ENCODE measurements at regions not wholly inside any gene's neighbourhood (a gene's known extent, or its start where the extent isn't known, plus 50 kb on each side); places are given as distances from the start of the nearest gene placed in this dataset.
A peak's percentile ranks its signal among the peaks of the same experiment; 100 is the strongest.

GRCh38 chr2:200184748-200185627, 121.5 kb upstream of the SPATS2L start:
- DNase-seq (ENCODE audit: low spot score) (no peak), ATAC-seq (no peak)
- no peaks in the 10 kb centered on the region for H3F3A ChIP-seq (replicated peaks; ENCODE audit: low read depth)
- no peaks in the 10 kb centered on the region for H3K27me3 ChIP-seq (ENCODE audit: insufficient read depth)
- Mint-ChIP-seq H3K4me3 (no peak overlapping the region), H3K36me3 (ENCODE audit: low read depth) (peaks cover 3% of the 10 kb centered on the region; the same call in 2 of the 3 replicates), H3K9me3 (peaks cover 4% of the 10 kb centered on the region), H3K4me1 (peaks cover 15% of the 10 kb centered on the region), H3K27me3 (ENCODE audit: insufficient read depth, low read depth, poor library complexity) (peaks cover 7% of the 10 kb centered on the region), H3K27ac (no peak overlapping the region)
- H2AFZ ChIP-seq: peak overlapping the region; percentile 69
- no peak overlapping the region for H3K27ac ChIP-seq (ENCODE audit: low read depth)
- no peak overlapping the region for H3K4me2 ChIP-seq
- H3K4me1 ChIP-seq (ENCODE audit: insufficient read depth): peaks cover 15% of the 10 kb centered on the region
- peaks cover 14% of the 10 kb centered on the region for H3K9me2 ChIP-seq (ENCODE audit: insufficient read depth)
- H3K79me2 ChIP-seq (replicated peaks; ENCODE audit: insufficient read depth): no peaks in the 10 kb centered on the region
- 0 out of 2 replicates have a peak, but pooled peaks cover 7% of the 10 kb centered on the region for H3K36me3 ChIP-seq (ENCODE audit: insufficient read depth)
- TF ChIP-seq CREB1 (CRISPR knock-in tag; IDR thresholded peaks at IDR 0.05; ENCODE audit: low read depth): no peak
- no peak for TF ChIP-seq STAT1 (IDR thresholded peaks at IDR 0.05; ENCODE audit: unreplicated experiment)
- TF ChIP-seq, protein P1, sequence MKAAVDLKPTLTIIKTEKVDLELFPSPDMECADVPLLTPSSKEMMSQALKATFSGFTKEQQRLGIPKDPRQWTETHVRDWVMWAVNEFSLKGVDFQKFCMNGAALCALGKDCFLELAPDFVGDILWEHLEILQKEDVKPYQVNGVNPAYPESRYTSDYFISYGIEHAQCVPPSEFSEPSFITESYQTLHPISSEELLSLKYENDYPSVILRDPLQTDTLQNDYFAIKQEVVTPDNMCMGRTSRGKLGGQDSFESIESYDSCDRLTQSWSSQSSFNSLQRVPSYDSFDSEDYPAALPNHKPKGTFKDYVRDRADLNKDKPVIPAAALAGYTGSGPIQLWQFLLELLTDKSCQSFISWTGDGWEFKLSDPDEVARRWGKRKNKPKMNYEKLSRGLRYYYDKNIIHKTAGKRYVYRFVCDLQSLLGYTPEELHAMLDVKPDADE (IDR thresholded peaks at IDR 0.05): no peak
- no peak for TF ChIP-seq EZH2 (IDR thresholded peaks at IDR 0.05; ENCODE audit: low read depth, unreplicated experiment)
- TF ChIP-seq EZH2phosphoT487 (IDR thresholded peaks at IDR 0.05; ENCODE audit: unreplicated experiment): no peak
- H4K20me1 ChIP-seq (replicated peaks; ENCODE audit: insufficient read depth): no peaks in the 10 kb centered on the region
- H3K4me3 ChIP-seq: no peak overlapping the region

DNA sequence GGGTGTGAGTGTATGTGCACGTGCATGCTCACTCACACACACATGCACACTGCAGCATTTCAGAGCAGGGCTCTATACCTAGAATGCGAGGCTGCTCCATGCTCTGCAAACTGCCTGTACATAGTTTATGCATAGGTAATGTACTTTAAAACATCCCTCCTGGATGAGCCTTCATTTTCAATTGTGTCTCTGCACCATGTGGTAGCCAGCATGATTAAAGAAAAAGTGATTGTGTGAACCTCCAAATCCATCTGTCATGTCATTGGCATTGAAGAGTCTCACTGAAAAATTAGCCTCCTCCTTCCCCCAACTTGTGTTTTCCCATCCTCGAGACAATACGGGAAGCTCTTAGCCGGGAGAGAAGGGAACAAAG, 120.9 kb upstream of the SPATS2L start:
- no peak for ATAC-seq
- peaks cover 4% of the 10 kb centered on the region for H3K27me3 Mint-ChIP-seq (ENCODE audit: insufficient read depth, low read depth, poor library complexity)
- H3K27ac ChIP-seq (ENCODE audit: low read depth): no peak overlapping the region
- peaks cover 15% of the 10 kb centered on the region for H3K4me1 Mint-ChIP-seq
- TF ChIP-seq NANOG (IDR thresholded peaks at IDR 0.05; ENCODE audit: borderline replicate concordance): no peak
- TF ChIP-seq CTCF (conservative IDR thresholded peaks at IDR 0.05; ENCODE audit: low read depth in 2 of 2): no peak
- no peak for TF ChIP-seq STAT1 (IDR thresholded peaks at IDR 0.05; ENCODE audit: unreplicated experiment)
- no peak for TF ChIP-seq CREB1 (CRISPR knock-in tag; IDR thresholded peaks at IDR 0.05; ENCODE audit: low read depth)
- H3K27me3 ChIP-seq (ENCODE audit: insufficient read depth): no peaks in the 10 kb centered on the region
- H4K20me1 ChIP-seq (replicated peaks; ENCODE audit: insufficient read depth): no peaks in the 10 kb centered on the region
- peaks cover 4% of the 10 kb centered on the region for H3K9me3 Mint-ChIP-seq
- peaks cover 3% of the 10 kb centered on the region; the same call in 2 of the 3 replicates for H3K36me3 Mint-ChIP-seq (ENCODE audit: low read depth)
- H3K4me1 ChIP-seq (ENCODE audit: insufficient read depth): peaks cover 15% of the 10 kb centered on the region
- no peaks in the 10 kb centered on the region for H3K79me2 ChIP-seq (replicated peaks; ENCODE audit: insufficient read depth)
- H3K4me2 ChIP-seq: no peak overlapping the region
- H3K9me2 ChIP-seq (ENCODE audit: insufficient read depth): peaks cover 14% of the 10 kb centered on the region
- DNase-seq (ENCODE audit: low spot score): no peak
- no peak overlapping the region for H3K4me3 Mint-ChIP-seq
- H3K27ac Mint-ChIP-seq: no peak overlapping the region
- H2AFZ ChIP-seq: peak overlapping the region; percentile 69
- H3K4me3 ChIP-seq: no peak overlapping the region
- 0 out of 2 replicates have a peak, but pooled peaks cover 7% of the 10 kb centered on the region for H3K36me3 ChIP-seq (ENCODE audit: insufficient read depth)
- H3F3A ChIP-seq (replicated peaks; ENCODE audit: low read depth): no peaks in the 10 kb centered on the region

Measured in GM23338 (cell line).